ENCODE measurements at regions not wholly inside any gene's neighbourhood (a gene's known extent, or its start where the extent isn't known, plus 50 kb on each side); places are given as distances from the start of the nearest gene placed in this dataset.

DNA sequence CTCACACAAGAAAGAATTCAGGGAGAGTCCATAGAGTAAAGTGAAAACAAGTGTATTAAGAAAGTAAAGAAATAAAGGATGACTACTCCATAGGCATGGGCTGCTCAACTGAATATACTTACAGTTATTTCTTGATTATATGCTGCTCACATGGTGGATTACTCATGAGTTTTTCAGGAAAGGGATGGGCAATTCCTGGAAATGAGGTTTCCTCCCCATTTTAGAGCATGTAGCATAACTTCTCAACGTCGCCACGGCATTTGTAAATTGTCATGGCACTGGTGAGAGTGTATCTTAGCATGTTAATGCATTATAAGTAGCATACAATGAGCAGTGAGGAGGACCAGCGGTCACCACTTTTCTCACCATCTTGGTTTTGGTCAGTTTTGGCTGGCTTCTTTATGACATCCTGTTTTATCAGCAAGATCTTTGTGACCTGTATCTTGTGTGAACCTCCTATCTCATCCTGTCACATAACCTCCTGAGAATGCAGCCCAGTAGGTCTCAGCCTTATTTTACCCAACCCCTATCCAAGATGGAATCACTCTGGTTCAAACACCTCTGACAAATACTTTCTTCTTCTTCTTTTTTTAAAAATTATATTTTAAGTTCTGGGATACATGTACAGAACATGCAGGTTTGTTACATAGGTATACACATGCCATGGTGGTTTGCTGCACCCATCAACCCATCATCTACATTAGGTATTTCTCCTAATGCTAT, 849.7 kb downstream of the TBL1XR1 start:
- TF ChIP-seq, protein P1, sequence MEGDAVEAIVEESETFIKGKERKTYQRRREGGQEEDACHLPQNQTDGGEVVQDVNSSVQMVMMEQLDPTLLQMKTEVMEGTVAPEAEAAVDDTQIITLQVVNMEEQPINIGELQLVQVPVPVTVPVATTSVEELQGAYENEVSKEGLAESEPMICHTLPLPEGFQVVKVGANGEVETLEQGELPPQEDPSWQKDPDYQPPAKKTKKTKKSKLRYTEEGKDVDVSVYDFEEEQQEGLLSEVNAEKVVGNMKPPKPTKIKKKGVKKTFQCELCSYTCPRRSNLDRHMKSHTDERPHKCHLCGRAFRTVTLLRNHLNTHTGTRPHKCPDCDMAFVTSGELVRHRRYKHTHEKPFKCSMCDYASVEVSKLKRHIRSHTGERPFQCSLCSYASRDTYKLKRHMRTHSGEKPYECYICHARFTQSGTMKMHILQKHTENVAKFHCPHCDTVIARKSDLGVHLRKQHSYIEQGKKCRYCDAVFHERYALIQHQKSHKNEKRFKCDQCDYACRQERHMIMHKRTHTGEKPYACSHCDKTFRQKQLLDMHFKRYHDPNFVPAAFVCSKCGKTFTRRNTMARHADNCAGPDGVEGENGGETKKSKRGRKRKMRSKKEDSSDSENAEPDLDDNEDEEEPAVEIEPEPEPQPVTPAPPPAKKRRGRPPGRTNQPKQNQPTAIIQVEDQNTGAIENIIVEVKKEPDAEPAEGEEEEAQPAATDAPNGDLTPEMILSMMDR (IDR thresholded peaks at IDR 0.05): no peak
- no peak for TF ChIP-seq POLR2A (IDR thresholded peaks at IDR 0.05)

All from Peyer's patch (tissue), 4 donors.